Esophagus muscularis mucosa (tissue), 3 donors: ENCODE measurements at regions not wholly inside any gene's neighbourhood (a gene's known extent, or its start where the extent isn't known, plus 50 kb on each side); places are given as distances from the start of the nearest gene placed in this dataset.

Source experiments
- POLR2A ChIP-seq: fragments of 450-650 bp; IDR thresholded peaks from one replicate; pipeline ENCODE4 v1.6.1; 2017; ENCODE audit warnings: antibody characterized with exemption, moderate library complexity, mild to moderate bottlenecking, low read depth
- TF ChIP-seq, protein P1 (sequence below), 3 experiments: fragments of 200-600 bp in 2 of 3; fragments of 450-650 bp in 1 of 3; sonication (generic) in 2 of 3; IDR thresholded peaks; one replicate each; pipeline ENCODE4 v1.5.1; 2017 to 2019; ENCODE audit warnings: antibody characterized with exemption in 3 of 3, mild to moderate bottlenecking in 2 of 3, moderate library complexity in 1 of 3

DNA sequence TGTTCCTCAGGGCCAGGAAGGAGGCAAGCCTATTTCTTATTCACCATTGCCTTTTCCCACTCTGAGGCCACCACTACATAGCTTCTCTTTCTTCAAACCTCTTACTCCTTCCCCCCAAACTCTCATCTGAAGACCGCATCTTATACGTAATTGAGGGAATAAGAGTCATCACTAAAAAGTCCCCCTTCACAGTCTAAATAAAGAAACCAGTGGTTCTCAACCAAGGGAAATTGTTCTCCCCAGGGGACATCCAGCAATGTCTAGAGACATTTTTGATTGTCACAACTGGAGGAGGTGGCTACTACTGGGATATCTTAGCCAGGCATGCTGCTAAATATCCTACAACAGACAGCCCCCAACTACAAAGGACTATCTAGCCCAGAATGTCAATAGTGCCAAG lies 327.6 kb upstream of the CNR1 start:
- TF ChIP-seq, protein P1, sequence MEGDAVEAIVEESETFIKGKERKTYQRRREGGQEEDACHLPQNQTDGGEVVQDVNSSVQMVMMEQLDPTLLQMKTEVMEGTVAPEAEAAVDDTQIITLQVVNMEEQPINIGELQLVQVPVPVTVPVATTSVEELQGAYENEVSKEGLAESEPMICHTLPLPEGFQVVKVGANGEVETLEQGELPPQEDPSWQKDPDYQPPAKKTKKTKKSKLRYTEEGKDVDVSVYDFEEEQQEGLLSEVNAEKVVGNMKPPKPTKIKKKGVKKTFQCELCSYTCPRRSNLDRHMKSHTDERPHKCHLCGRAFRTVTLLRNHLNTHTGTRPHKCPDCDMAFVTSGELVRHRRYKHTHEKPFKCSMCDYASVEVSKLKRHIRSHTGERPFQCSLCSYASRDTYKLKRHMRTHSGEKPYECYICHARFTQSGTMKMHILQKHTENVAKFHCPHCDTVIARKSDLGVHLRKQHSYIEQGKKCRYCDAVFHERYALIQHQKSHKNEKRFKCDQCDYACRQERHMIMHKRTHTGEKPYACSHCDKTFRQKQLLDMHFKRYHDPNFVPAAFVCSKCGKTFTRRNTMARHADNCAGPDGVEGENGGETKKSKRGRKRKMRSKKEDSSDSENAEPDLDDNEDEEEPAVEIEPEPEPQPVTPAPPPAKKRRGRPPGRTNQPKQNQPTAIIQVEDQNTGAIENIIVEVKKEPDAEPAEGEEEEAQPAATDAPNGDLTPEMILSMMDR (IDR thresholded peaks at IDR 0.05) = no peak
- TF ChIP-seq POLR2A = no peak
